ENCODE measurements at regions not wholly inside any gene's neighbourhood (a gene's known extent, or its start where the extent isn't known, plus 50 kb on each side); places are given as distances from the start of the nearest gene placed in this dataset.
A peak's percentile ranks its signal among the peaks of the same experiment; 100 is the strongest.

DNA sequence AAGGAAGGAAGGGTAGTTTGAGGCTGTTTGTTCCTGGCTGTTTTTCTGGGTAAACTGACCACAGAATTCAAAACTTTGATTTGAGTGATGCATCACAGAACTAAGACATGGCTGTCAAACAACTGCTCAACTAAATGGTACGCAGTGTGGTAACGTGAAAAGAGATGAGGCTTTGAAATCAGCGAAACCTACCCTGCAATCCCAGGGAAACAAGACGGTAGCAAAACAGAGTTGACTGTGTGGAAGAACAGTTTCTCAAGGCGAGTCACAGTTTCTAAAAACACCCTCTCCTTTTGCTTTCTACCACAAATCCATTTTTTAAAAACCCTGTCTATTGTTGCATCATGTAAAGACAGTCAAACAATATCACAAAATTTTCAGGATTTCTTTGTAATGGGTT, 156.0 kb upstream of the MAF start:
- peaks cover 5% of the 10 kb centered on the region for H3K27me3 ChIP-seq (ENCODE audit: control insufficient read depth, insufficient read depth, low read length)
- no peaks in the 10 kb centered on the region for H3K36me3 ChIP-seq (ENCODE audit: control insufficient read depth, insufficient read depth, low read length)
- DNase-seq (no peak), ATAC-seq (ENCODE audit: low read depth in 2 of 2) (no peak)
- peaks cover 12% of the 10 kb centered on the region for H3K27me3 Mint-ChIP-seq
- peaks cover 4% of the 10 kb centered on the region for H3K4me1 ChIP-seq (ENCODE audit: control insufficient read depth, insufficient read depth, low read length, poor library complexity, severe bottlenecking)
- no peak overlapping the region for H3K4me3 Mint-ChIP-seq
- H3K9me3 ChIP-seq (ENCODE audit: control insufficient read depth in 2 of 2, low read length in 2 of 2): no peaks in the 10 kb centered on the region
- H3K36me3 Mint-ChIP-seq: no peaks in the 10 kb centered on the region
- H3K27ac Mint-ChIP-seq: no peak overlapping the region
- peaks cover 0 to 7% (median 0%) of the 10 kb centered on the region in 7 donors for H3K9me3 Mint-ChIP-seq
- H3K27ac ChIP-seq (ENCODE audit: insufficient read depth, low read length, poor library complexity, severe bottlenecking): no peak overlapping the region
- H3K4me3 ChIP-seq (ENCODE audit: low read depth, low read length): no peak overlapping the region
- peaks cover 0 to 13% (median 7%) of the 10 kb centered on the region in 4 donors for H3K4me1 Mint-ChIP-seq

DNA sequence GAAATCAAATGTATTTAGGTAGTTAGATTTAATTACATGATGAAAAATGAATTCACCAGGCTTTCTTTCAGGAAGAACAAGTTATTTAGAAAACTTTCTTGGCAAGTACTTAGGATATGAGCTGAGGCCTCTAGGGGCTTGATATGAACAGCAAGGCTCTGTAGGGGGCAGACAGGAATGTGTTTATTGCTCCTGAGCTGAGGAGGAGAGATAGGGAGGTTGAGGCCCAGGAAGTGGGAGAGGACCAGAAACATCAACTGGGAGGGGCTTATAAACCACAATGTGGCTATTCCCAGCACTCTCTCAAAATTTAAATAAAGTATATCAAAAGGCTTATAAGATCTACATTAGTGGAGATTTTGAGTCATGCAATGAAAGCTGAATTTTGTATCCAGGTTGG, 154.0 kb upstream of the MAF start:
- Histone ChIP-seq H3K4me3 (ENCODE audit: low read depth, low read length) (no peak overlapping the region), H3K27me3 (ENCODE audit: control insufficient read depth, insufficient read depth, low read length) (peaks cover 5% of the 10 kb centered on the region), H3K27ac (ENCODE audit: insufficient read depth, low read length, poor library complexity, severe bottlenecking) (no peak overlapping the region), H3K36me3 (ENCODE audit: control insufficient read depth, insufficient read depth, low read length) (no peaks in the 10 kb centered on the region), H3K4me1 (ENCODE audit: control insufficient read depth, insufficient read depth, low read length, poor library complexity, severe bottlenecking) (peaks cover 4% of the 10 kb centered on the region), H3K9me3 (ENCODE audit: control insufficient read depth in 2 of 2, low read length in 2 of 2) (no peaks in the 10 kb centered on the region)
- peaks cover 13% of the 10 kb centered on the region for H3K27me3 Mint-ChIP-seq
- H3K4me1 Mint-ChIP-seq: peaks cover 0 to 13% (median 7%) of the 10 kb centered on the region in 4 donors
- no peak for ATAC-seq (ENCODE audit: low read depth in 2 of 2)
- H3K4me3 Mint-ChIP-seq: no peak overlapping the region
- peaks cover 0 to 5% (median 0%) of the 10 kb centered on the region in 7 donors for H3K9me3 Mint-ChIP-seq
- DNase-seq: no peak
- peak overlapping the region in 1 of 3 donors; percentile 34 for H3K27ac Mint-ChIP-seq
- no peaks in the 10 kb centered on the region for H3K36me3 Mint-ChIP-seq

DNA sequence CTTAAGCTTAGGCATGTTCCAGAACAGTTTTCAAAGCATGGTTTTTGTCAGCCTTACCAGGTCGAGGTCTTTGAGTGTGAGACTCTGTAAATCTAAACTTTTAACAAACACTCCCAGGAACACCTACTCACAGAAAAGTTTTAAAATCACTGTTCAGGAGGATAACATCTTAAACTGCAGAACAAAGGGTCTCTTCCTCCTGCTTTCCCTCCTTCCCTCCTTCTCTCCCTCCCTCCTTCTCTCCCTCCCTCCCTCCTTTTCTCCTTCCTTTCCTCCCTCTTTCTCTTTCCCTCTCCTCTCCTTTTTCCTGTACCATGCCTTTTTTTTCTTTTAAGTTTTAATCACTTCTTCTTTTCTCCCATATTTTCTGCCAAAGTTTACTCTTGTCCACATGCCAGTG, 153.5 kb upstream of the MAF start:
- ATAC-seq (ENCODE audit: low read depth in 2 of 2): no peak
- H3K4me1 ChIP-seq (ENCODE audit: control insufficient read depth, insufficient read depth, low read length, poor library complexity, severe bottlenecking): peaks cover 5% of the 10 kb centered on the region
- H3K36me3 ChIP-seq (ENCODE audit: control insufficient read depth, insufficient read depth, low read length): no peaks in the 10 kb centered on the region
- Mint-ChIP-seq H3K27ac (no peak overlapping the region), H3K36me3 (no peaks in the 10 kb centered on the region), H3K4me1 (peaks cover 0 to 13% (median 7%) of the 10 kb centered on the region in 4 donors), H3K4me3 (no peak overlapping the region), H3K27me3 (peaks cover 17% of the 10 kb centered on the region), H3K9me3 (peaks cover 0 to 4% (median 0%) of the 10 kb centered on the region in 7 donors)
- no peak overlapping the region for H3K4me3 ChIP-seq (ENCODE audit: low read depth, low read length)
- no peak overlapping the region for H3K27ac ChIP-seq (ENCODE audit: insufficient read depth, low read length, poor library complexity, severe bottlenecking)
- no peaks in the 10 kb centered on the region for H3K9me3 ChIP-seq (ENCODE audit: control insufficient read depth in 2 of 2, low read length in 2 of 2)
- peaks cover 5% of the 10 kb centered on the region for H3K27me3 ChIP-seq (ENCODE audit: control insufficient read depth, insufficient read depth, low read length)
- no peak for DNase-seq

DNA sequence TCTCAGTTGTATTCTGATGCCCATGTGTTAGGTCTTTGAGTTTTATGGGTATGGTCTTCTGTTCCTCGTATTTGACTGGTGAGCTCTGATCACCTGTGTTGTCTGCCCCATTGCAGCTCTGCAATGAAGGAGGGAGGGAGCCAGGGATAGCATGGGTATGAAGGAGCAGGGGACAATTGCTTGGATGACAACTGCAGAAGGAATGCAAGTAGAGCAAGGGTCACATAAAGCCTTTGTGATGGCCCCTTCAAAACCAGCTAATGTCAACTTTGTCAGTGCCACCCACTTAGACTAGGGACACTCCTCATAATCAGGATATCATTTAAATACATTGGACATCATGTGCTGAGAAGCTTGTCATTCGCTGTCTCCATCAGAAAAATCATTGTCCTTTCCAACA, 152.7 kb upstream of the MAF start:
- Mint-ChIP-seq H3K27ac (no peak overlapping the region), H3K27me3 (peaks cover 21% of the 10 kb centered on the region), H3K9me3 (peaks cover 0 to 4% (median 0%) of the 10 kb centered on the region in 7 donors), H3K4me3 (no peak overlapping the region), H3K4me1 (peaks cover 0 to 15% (median 8%) of the 10 kb centered on the region in 4 donors), H3K36me3 (no peaks in the 10 kb centered on the region)
- ATAC-seq (ENCODE audit: low read depth in 2 of 2): no peak
- no peaks in the 10 kb centered on the region for H3K36me3 ChIP-seq (ENCODE audit: control insufficient read depth, insufficient read depth, low read length)
- no peak overlapping the region for H3K4me3 ChIP-seq (ENCODE audit: low read depth, low read length)
- H3K4me1 ChIP-seq (ENCODE audit: control insufficient read depth, insufficient read depth, low read length, poor library complexity, severe bottlenecking): peaks cover 9% of the 10 kb centered on the region
- no peak for DNase-seq
- H3K27me3 ChIP-seq (ENCODE audit: control insufficient read depth, insufficient read depth, low read length): peaks cover 5% of the 10 kb centered on the region
- H3K27ac ChIP-seq (ENCODE audit: insufficient read depth, low read length, poor library complexity, severe bottlenecking): no peak overlapping the region
- H3K9me3 ChIP-seq (ENCODE audit: control insufficient read depth in 2 of 2, low read length in 2 of 2): no peaks in the 10 kb centered on the region

DNA sequence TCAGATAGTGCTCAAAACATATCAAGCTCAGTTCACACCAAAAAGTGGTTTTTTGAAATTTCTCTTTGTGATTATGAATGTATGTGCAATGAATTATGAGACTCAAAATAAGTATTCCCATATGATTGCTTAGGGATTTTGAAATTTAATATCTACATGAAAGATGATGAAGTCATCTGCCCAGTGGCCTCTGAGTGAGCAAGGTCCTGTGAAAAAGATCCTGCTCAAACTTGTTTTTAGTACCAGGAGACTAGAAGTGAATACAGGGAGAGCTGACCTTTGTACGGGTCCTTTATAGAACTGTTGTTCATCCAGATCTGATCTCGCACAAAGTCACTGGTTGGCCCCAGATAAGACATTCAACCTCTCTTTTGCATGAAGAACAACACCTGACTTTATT, 151.9 kb upstream of the MAF start:
- DNase-seq (no peak), ATAC-seq (ENCODE audit: low read depth in 2 of 2) (no peak)
- Histone ChIP-seq H3K36me3 (ENCODE audit: control insufficient read depth, insufficient read depth, low read length) (no peaks in the 10 kb centered on the region), H3K9me3 (ENCODE audit: control insufficient read depth in 2 of 2, low read length in 2 of 2) (no peaks in the 10 kb centered on the region), H3K4me3 (ENCODE audit: low read depth, low read length) (no peak overlapping the region), H3K27ac (ENCODE audit: insufficient read depth, low read length, poor library complexity, severe bottlenecking) (no peak overlapping the region), H3K4me1 (ENCODE audit: control insufficient read depth, insufficient read depth, low read length, poor library complexity, severe bottlenecking) (peaks cover 9% of the 10 kb centered on the region), H3K27me3 (ENCODE audit: control insufficient read depth, insufficient read depth, low read length) (peaks cover 5% of the 10 kb centered on the region)
- H3K36me3 Mint-ChIP-seq: no peaks in the 10 kb centered on the region
- H3K27ac Mint-ChIP-seq: no peak overlapping the region
- peaks cover 21% of the 10 kb centered on the region for H3K27me3 Mint-ChIP-seq
- no peak overlapping the region for H3K4me3 Mint-ChIP-seq
- H3K4me1 Mint-ChIP-seq: peaks cover 0 to 15% (median 8%) of the 10 kb centered on the region in 4 donors
- H3K9me3 Mint-ChIP-seq: peaks cover 0 to 5% (median 0%) of the 10 kb centered on the region in 7 donors

DNA sequence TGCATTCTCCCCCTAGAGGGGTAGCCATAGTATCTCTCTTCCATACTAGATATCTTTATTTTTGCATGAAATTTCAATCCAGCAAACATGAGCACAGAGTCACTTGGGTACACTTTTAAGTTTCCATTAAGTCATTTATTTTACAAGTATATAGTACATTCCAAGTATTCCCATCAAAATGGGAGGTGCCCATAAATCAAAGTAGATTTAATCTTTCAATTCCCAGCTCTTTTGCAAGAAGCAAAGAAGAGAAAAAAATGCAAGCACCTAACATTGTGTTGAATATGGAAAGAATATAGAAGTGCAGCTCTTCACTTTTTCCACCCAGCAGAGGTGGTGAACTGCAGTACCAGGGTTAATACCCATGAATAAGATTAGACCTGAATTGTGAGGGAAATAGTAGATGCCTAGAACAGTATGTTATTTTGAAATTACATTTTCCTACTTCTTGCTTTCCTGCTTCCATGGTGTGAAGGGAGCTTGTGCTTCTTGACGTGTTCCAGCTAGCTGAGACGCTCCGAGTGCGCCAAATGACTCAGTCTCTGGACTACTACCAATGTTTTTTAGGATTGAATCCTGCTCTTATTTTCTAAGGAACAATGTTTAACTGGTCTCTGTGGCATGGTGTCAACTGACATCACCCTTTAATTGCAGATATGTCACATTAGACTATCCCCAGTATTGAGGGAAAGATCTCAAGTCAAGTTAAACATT, 151.1 kb upstream of the MAF start:
- H3K4me3 ChIP-seq (ENCODE audit: low read depth, low read length): no peak overlapping the region
- H3K27me3 ChIP-seq (ENCODE audit: control insufficient read depth, insufficient read depth, low read length): peaks cover 5% of the 10 kb centered on the region
- Mint-ChIP-seq H3K36me3 (no peaks in the 10 kb centered on the region), H3K27me3 (peaks cover 21% of the 10 kb centered on the region), H3K27ac (peak overlapping the region in 1 of 3 donors; percentile 11), H3K4me1 (peaks cover 0 to 15% (median 6%) of the 10 kb centered on the region in 4 donors), H3K9me3 (peaks cover 0 to 5% (median 0%) of the 10 kb centered on the region in 7 donors), H3K4me3 (no peak overlapping the region)
- no peaks in the 10 kb centered on the region for H3K9me3 ChIP-seq (ENCODE audit: control insufficient read depth in 2 of 2, low read length in 2 of 2)
- no peak overlapping the region for H3K27ac ChIP-seq (ENCODE audit: insufficient read depth, low read length, poor library complexity, severe bottlenecking)
- H3K36me3 ChIP-seq (ENCODE audit: control insufficient read depth, insufficient read depth, low read length): no peaks in the 10 kb centered on the region
- peaks cover 9% of the 10 kb centered on the region for H3K4me1 ChIP-seq (ENCODE audit: control insufficient read depth, insufficient read depth, low read length, poor library complexity, severe bottlenecking)
- no peak for DNase-seq
- no peak for ATAC-seq (ENCODE audit: low read depth in 2 of 2)

DNA sequence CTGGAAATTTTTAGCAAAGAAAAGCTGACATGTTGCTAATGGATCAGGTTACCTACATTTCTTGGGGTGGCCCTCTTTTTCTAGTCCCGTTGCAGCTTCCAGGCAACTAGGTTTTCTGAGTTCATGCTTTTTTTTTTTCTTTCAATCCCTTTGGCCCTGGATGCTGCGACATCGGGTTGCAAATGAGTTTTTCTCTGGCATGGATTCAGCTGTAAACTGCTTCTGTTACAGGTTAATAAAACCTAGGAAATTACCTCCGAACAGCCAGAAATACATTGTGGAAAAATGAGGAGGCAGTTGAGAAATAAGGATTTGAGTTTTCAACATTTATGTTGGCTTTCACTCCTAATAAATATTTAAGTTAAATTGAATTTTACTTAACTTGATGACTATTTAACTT, 149.8 kb upstream of the MAF start:
- H3K9me3 Mint-ChIP-seq: peaks cover 0 to 7% (median 0%) of the 10 kb centered on the region in 7 donors
- H3K27ac Mint-ChIP-seq: no peak overlapping the region
- no peaks in the 10 kb centered on the region for H3K36me3 Mint-ChIP-seq
- peaks cover 19% of the 10 kb centered on the region for H3K27me3 Mint-ChIP-seq
- peaks cover 9% of the 10 kb centered on the region for H3K4me1 ChIP-seq (ENCODE audit: control insufficient read depth, insufficient read depth, low read length, poor library complexity, severe bottlenecking)
- H3K4me3 ChIP-seq (ENCODE audit: low read depth, low read length): no peak overlapping the region
- no peaks in the 10 kb centered on the region for H3K36me3 ChIP-seq (ENCODE audit: control insufficient read depth, insufficient read depth, low read length)
- H3K4me1 Mint-ChIP-seq: peaks cover 0 to 15% (median 6%) of the 10 kb centered on the region in 4 donors
- no peak for DNase-seq
- H3K4me3 Mint-ChIP-seq: no peak overlapping the region
- no peak overlapping the region for H3K27ac ChIP-seq (ENCODE audit: insufficient read depth, low read length, poor library complexity, severe bottlenecking)
- H3K27me3 ChIP-seq (ENCODE audit: control insufficient read depth, insufficient read depth, low read length): peaks cover 5% of the 10 kb centered on the region
- ATAC-seq (ENCODE audit: low read depth in 2 of 2): no peak
- H3K9me3 ChIP-seq (ENCODE audit: control insufficient read depth in 2 of 2, low read length in 2 of 2): no peaks in the 10 kb centered on the region

DNA sequence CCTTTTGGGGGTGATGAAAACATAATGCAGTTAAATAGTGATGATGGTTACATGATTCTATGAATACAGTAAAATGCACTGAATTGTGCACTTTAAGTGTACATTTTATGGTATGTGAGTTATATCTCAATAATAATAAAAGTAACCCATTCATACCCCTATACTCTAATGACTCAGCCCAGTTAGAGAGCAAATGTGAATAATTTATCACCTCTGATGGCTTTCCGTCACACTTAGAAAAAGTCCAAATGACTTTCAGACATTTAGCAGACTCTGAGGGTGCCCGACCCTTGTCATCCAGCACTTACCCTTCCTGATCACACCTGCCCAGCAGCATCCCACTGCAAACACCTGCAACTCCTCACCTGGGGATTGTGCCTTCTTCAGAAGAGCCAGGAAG, 148.1 kb upstream of the MAF start:
- peaks cover 5% of the 10 kb centered on the region for H3K27me3 ChIP-seq (ENCODE audit: control insufficient read depth, insufficient read depth, low read length)
- peaks cover 0 to 2% of the 10 kb centered on the region in 2 experiments for H3K9me3 ChIP-seq (ENCODE audit: control insufficient read depth in 2 of 2, low read length in 2 of 2)
- Mint-ChIP-seq H3K4me3 (no peak overlapping the region), H3K9me3 (peaks cover 0 to 5% (median 0%) of the 10 kb centered on the region in 7 donors), H3K4me1 (peaks cover 0 to 4% (median 0%) of the 10 kb centered on the region in 4 donors), H3K36me3 (no peaks in the 10 kb centered on the region), H3K27me3 (peaks cover 9% of the 10 kb centered on the region), H3K27ac (no peak overlapping the region)
- DNase-seq (no peak), ATAC-seq (ENCODE audit: low read depth in 2 of 2) (no peak)
- no peaks in the 10 kb centered on the region for H3K36me3 ChIP-seq (ENCODE audit: control insufficient read depth, insufficient read depth, low read length)
- no peak overlapping the region for H3K4me3 ChIP-seq (ENCODE audit: low read depth, low read length)
- H3K27ac ChIP-seq (ENCODE audit: insufficient read depth, low read length, poor library complexity, severe bottlenecking): no peak overlapping the region
- peaks cover 5% of the 10 kb centered on the region for H3K4me1 ChIP-seq (ENCODE audit: control insufficient read depth, insufficient read depth, low read length, poor library complexity, severe bottlenecking)

Measured in CD4-positive, CD25-positive, alpha-beta regulatory T cell (primary cell).